Calu3 (cell line): ENCODE measurements at regions not wholly inside any gene's neighbourhood (a gene's known extent, or its start where the extent isn't known, plus 50 kb on each side); places are given as distances from the start of the nearest gene placed in this dataset.

Source experiments
- BruUV-seq: library from RNA; stranded (reverse); fragments of 400-500 nt; replicated peaks from 2 replicates; lab custom pipeline; 2021; lab: Mats Ljungman, UMichigan
- CTCF ChIA-PET: fragments of 300-600 bp; sonication (Branson Sonifier 250); formaldehyde crosslinking; loops from one replicate; lab custom pipeline; 2022; ENCODE audit warnings: antibody characterized with exemption; lab: Charles Lee
- DNase-seq: peaks from one replicate; pipeline ENCODE4 v3.0.0; 2022
- H3K27ac Mint-ChIP-seq: one replicate; pipeline ENCODE4 v1.8.0; 2022; ENCODE audit warnings: mixed read lengths; ENCODE audit not compliant: unreplicated experiment
- H3K27me3 Mint-ChIP-seq: one replicate; pipeline ENCODE4 v1.8.0; 2022; ENCODE audit warnings: mixed read lengths; ENCODE audit not compliant: unreplicated experiment
- H3K36me3 Mint-ChIP-seq: one replicate; pipeline ENCODE4 v1.8.0; 2022; ENCODE audit warnings: mild to moderate bottlenecking, moderate library complexity, mixed read lengths; ENCODE audit not compliant: insufficient read depth, unreplicated experiment
- H3K4me1 Mint-ChIP-seq: one replicate; pipeline ENCODE4 v1.8.0; 2022; ENCODE audit warnings: mild to moderate bottlenecking, low read depth, mixed read lengths; ENCODE audit not compliant: unreplicated experiment
- H3K4me3 Mint-ChIP-seq: one replicate; pipeline ENCODE4 v1.8.0; 2022; ENCODE audit warnings: mild to moderate bottlenecking, low read depth, moderate library complexity, mixed read lengths; ENCODE audit not compliant: unreplicated experiment
- H3K9me3 Mint-ChIP-seq: one replicate; pipeline ENCODE4 v1.8.0; 2022; ENCODE audit warnings: low read depth, mixed read lengths; ENCODE audit not compliant: unreplicated experiment
- CTCF ChIP-seq: fragments of 200-600 bp; IDR thresholded peaks from one replicate; pipeline ENCODE4 v1.8.0; 2022; ENCODE audit warnings: antibody characterized with exemption; ENCODE audit not compliant: unreplicated experiment
- intact Hi-C: fragments of 100-400 bp; cut with micrococcal nuclease; formaldehyde crosslinking; loops from one replicate; pipeline ENCODE4 v1.10.0; 2022; ENCODE audit not compliant: unreplicated experiment

GRCh38 chr1:84745857-84746256 is 55.6 kb upstream of the SSX2IP start:
- no peak for TF ChIP-seq CTCF
- intact Hi-C loops: no loop called here
- no peaks in the 10 kb centered on the region for H3K36me3 Mint-ChIP-seq
- H3K9me3 Mint-ChIP-seq: no peaks in the 10 kb centered on the region
- no TSS peak for BruUV-seq
- CTCF ChIA-PET: no interaction called here
- no peak overlapping the region for H3K27ac Mint-ChIP-seq
- H3K27me3 Mint-ChIP-seq: no peaks in the 10 kb centered on the region
- DNase-seq: no peak
- H3K4me3 Mint-ChIP-seq: no peak overlapping the region
- peaks cover 19% of the 10 kb centered on the region for H3K4me1 Mint-ChIP-seq

- TF ChIP-seq CTCF: no peak
- BruUV-seq: no TSS peak
- no peaks in the 10 kb centered on the region for H3K9me3 Mint-ChIP-seq
- CTCF ChIA-PET: no interaction called here
- no peak overlapping the region for H3K27ac Mint-ChIP-seq
- no peaks in the 10 kb centered on the region for H3K27me3 Mint-ChIP-seq
- H3K4me3 Mint-ChIP-seq: no peak overlapping the region
- peaks cover 9% of the 10 kb centered on the region for H3K4me1 Mint-ChIP-seq
- intact Hi-C loops: loop anchor here (5.0 kb wide), 1 partner anchor 57 kb away; no protein-coding TSS in a partner anchor
- H3K36me3 Mint-ChIP-seq: no peaks in the 10 kb centered on the region
- no peak for DNase-seq
Observed at GRCh38 chr1:84743896-84744295, 53.6 kb upstream of the SSX2IP start.

DNA sequence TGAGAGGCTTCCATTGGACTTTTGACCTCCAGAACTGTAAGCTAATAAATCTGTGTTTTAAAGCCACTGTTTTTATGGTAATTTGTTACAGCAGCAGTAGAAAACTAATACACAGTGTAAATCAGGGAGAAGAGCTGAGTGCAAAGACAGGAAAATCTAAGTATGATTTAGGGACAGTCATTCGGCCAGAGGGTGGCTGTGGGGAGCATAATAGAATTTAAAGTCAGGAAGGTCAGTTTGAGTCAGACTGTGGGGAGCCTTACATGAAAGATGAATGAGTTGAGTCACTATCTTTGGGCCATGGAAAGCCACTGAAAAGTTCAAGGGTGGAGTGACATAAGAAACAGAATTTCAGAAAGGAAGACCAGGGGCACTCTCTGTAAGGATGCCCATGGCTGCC is 52.4 kb upstream of the SSX2IP start:
- intact Hi-C loops: loop anchor here (5.0 kb wide), 1 partner anchor 55 kb away; no protein-coding TSS in a partner anchor
- no peak overlapping the region for H3K4me3 Mint-ChIP-seq
- peaks cover 9% of the 10 kb centered on the region for H3K4me1 Mint-ChIP-seq
- no peak overlapping the region for H3K27ac Mint-ChIP-seq
- H3K9me3 Mint-ChIP-seq: no peaks in the 10 kb centered on the region
- CTCF ChIA-PET: no interaction called here
- no TSS peak for BruUV-seq
- TF ChIP-seq CTCF: no peak
- no peaks in the 10 kb centered on the region for H3K36me3 Mint-ChIP-seq
- DNase-seq: no peak
- H3K27me3 Mint-ChIP-seq: no peaks in the 10 kb centered on the region

DNA sequence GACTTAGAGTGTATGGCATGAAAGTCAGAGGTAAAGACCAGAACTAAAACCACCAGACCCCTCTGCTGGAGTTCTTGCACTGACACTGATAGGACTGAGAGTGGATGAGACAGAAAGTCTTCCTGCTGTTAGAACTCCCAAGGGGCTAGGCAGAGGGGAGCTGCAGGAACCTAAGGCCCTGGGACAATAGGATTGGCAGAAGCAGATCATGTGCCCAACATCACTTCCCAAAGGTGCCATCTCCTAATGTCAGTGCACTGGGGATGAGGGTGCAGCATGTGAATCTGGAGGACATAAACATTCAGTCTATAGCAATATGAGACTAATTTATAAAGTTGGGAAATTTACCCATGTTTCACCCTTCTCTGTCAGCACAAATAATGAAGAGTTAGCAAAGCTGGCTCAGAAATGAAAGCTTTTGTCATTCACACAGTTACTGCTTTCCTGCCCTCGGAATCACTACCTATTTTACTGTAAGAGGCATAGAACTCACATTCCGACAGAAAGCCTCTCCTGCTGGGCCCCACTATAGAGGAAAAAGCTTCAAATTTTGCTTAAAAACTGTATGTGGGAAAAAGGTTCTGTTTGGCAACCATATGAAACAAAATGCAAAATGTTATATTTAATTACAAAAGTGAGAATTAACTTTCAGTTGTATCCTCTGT is 49.9 kb upstream of the SSX2IP start:
- Mint-ChIP-seq H3K27ac (no peak overlapping the region), H3K36me3 (no peaks in the 10 kb centered on the region), H3K9me3 (no peaks in the 10 kb centered on the region), H3K4me1 (peaks cover 9% of the 10 kb centered on the region), H3K27me3 (no peaks in the 10 kb centered on the region), H3K4me3 (no peak overlapping the region)
- BruUV-seq: no TSS peak
- DNase-seq: no peak
- intact Hi-C loops: loop anchor here (5.0 kb wide), 1 partner anchor 53 kb away; no protein-coding TSS in a partner anchor
- CTCF ChIA-PET: interaction anchor here (0.9 kb wide), 1 partner anchor 66 kb away, joined by 3 read pairs; no protein-coding TSS in a partner anchor
- TF ChIP-seq CTCF: no peak
